ENCODE measurements at regions not wholly inside any gene's neighbourhood (a gene's known extent, or its start where the extent isn't known, plus 50 kb on each side); places are given as distances from the start of the nearest gene placed in this dataset.
A peak's percentile ranks its signal among the peaks of the same experiment; 100 is the strongest.

GRCh38 chr1:14205066-14205465 lies 393.4 kb upstream of the KAZN start:
- H3K4me1 Mint-ChIP-seq = no peaks in the 10 kb centered on the region
- no peaks in the 10 kb centered on the region for H3K79me2 ChIP-seq (ENCODE audit: insufficient read depth, low read length)
- no peak overlapping the region for H3K4me3 ChIP-seq (replicated peaks in 1 of 3; ENCODE audit: low read depth in 2 of 3, low read length in 3 of 3)

DNA sequence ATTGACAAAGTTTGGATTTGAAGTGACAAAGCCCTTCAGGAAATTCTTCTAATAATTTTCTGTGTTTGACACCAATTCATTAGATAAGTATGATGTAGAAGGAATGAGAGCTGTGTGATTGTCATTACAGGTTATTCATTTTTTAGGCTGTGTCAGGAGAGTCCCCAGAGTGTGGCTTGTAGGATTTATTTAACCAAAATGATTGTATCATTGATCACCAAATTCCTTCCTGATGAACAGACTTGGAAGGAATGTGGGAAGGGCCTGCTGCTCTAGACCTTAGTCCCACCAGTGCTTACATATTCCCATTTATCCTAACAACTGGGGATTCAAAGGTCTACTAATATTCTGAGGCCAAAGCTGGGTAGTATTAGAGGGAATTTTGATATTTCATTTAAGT lies 383.3 kb upstream of the KAZN start:
- H3K4me2 ChIP-seq (replicated peaks; ENCODE audit: extremely low read depth, low read length, poor library complexity, severe bottlenecking) = no peak overlapping the region
- H3K79me2 ChIP-seq (ENCODE audit: insufficient read depth, low read length) = no peaks in the 10 kb centered on the region
- Mint-ChIP-seq H3K36me3 (no peaks in the 10 kb centered on the region), H3K9me3 (peaks cover 7 to 30% (median 15%) of the 10 kb centered on the region in 7 donors), H3K27ac (peak overlapping the region in 1 of 7 donors; percentile 55), H3K27me3 (ENCODE audit: low read depth in 3 of 3) (peaks cover 0 to 3% (median 0%) of the 10 kb centered on the region in 3 donors), H3K4me3 (no peak overlapping the region), H3K4me1 (no peaks in the 10 kb centered on the region)
- intact Hi-C loops (cut with micrococcal nuclease) = no loop called here
- H3K4me1 ChIP-seq (ENCODE audit: control insufficient read depth in 1 of 2, insufficient read depth in 2 of 2, low read length in 2 of 2) = no peaks in the 10 kb centered on the region
- H3K9ac ChIP-seq (ENCODE audit: insufficient read depth, low read length, poor library complexity, severe bottlenecking) = no peak overlapping the region
- no peaks in the 10 kb centered on the region for H3K27me3 ChIP-seq (ENCODE audit: control insufficient read depth in 2 of 2, insufficient read depth in 2 of 2, low read length in 2 of 2)
- H3K36me3 ChIP-seq (replicated peaks in 1 of 2; ENCODE audit: control insufficient read depth in 1 of 2, insufficient read depth in 2 of 2, low read length in 2 of 2) = no peaks in the 10 kb centered on the region
- TF ChIP-seq, protein P1, sequence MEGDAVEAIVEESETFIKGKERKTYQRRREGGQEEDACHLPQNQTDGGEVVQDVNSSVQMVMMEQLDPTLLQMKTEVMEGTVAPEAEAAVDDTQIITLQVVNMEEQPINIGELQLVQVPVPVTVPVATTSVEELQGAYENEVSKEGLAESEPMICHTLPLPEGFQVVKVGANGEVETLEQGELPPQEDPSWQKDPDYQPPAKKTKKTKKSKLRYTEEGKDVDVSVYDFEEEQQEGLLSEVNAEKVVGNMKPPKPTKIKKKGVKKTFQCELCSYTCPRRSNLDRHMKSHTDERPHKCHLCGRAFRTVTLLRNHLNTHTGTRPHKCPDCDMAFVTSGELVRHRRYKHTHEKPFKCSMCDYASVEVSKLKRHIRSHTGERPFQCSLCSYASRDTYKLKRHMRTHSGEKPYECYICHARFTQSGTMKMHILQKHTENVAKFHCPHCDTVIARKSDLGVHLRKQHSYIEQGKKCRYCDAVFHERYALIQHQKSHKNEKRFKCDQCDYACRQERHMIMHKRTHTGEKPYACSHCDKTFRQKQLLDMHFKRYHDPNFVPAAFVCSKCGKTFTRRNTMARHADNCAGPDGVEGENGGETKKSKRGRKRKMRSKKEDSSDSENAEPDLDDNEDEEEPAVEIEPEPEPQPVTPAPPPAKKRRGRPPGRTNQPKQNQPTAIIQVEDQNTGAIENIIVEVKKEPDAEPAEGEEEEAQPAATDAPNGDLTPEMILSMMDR (IDR thresholded peaks at IDR 0.05) = no peak
- H4K20me1 ChIP-seq (ENCODE audit: insufficient read depth, low read length) = no peaks in the 10 kb centered on the region
- no peak overlapping the region for H3K27ac ChIP-seq (ENCODE audit: low read depth in 1 of 2, low read length in 2 of 2)
- no peak overlapping the region for H2AFZ ChIP-seq (ENCODE audit: insufficient read depth, low read depth, low read length, poor library complexity, severe bottlenecking)
- H3K4me3 ChIP-seq (replicated peaks in 1 of 3; ENCODE audit: low read depth in 2 of 3, low read length in 3 of 3) = no peak overlapping the region
- no peak for DNase-seq
- H3K9me3 ChIP-seq (replicated peaks in 1 of 2; ENCODE audit: control insufficient read depth in 1 of 2, insufficient read depth in 1 of 2, low read length in 2 of 2) = peaks cover 9 to 18% of the 10 kb centered on the region in 2 donors

More at GRCh38 chr1:14205066-14205465, 393.4 kb upstream of the KAZN start:
- Mint-ChIP-seq H3K36me3 (no peaks in the 10 kb centered on the region), H3K27ac (no peak overlapping the region), H3K9me3 (peaks cover 0 to 9% (median 0%) of the 10 kb centered on the region in 7 donors), H3K4me3 (no peak overlapping the region), H3K27me3 (ENCODE audit: low read depth in 3 of 3) (peaks cover 0 to 3% (median 1%) of the 10 kb centered on the region in 3 donors)
- TF ChIP-seq, protein P1 (IDR thresholded peaks at IDR 0.05) = no peak
- H3K9ac ChIP-seq (ENCODE audit: insufficient read depth, low read length, poor library complexity, severe bottlenecking) = no peak overlapping the region
- no peak overlapping the region for H3K27ac ChIP-seq (ENCODE audit: low read depth in 1 of 2, low read length in 2 of 2)
- intact Hi-C loops (cut with micrococcal nuclease) = no loop called here
- H4K20me1 ChIP-seq (ENCODE audit: insufficient read depth, low read length) = no peaks in the 10 kb centered on the region
- no peaks in the 10 kb centered on the region for H3K27me3 ChIP-seq (ENCODE audit: control insufficient read depth in 2 of 2, insufficient read depth in 2 of 2, low read length in 2 of 2)
- no peak overlapping the region for H2AFZ ChIP-seq (ENCODE audit: insufficient read depth, low read depth, low read length, poor library complexity, severe bottlenecking)
- 89% methylated on average over 1 of the region's 1 CpG for WGBS (ENCODE audit: insufficient coverage)
- no peak for DNase-seq
- peaks cover 0 to 6% of the 10 kb centered on the region in 2 donors for H3K9me3 ChIP-seq (replicated peaks in 1 of 2; ENCODE audit: control insufficient read depth in 1 of 2, insufficient read depth in 1 of 2, low read length in 2 of 2)
- no peaks in the 10 kb centered on the region for H3K4me1 ChIP-seq (ENCODE audit: control insufficient read depth in 1 of 2, insufficient read depth in 2 of 2, low read length in 2 of 2)
- no peak overlapping the region for H3K4me2 ChIP-seq (replicated peaks; ENCODE audit: extremely low read depth, low read length, poor library complexity, severe bottlenecking)
- no peaks in the 10 kb centered on the region for H3K36me3 ChIP-seq (replicated peaks in 1 of 2; ENCODE audit: control insufficient read depth in 1 of 2, insufficient read depth in 2 of 2, low read length in 2 of 2)
